Stomach (tissue), 4 donors: ENCODE measurements at regions not wholly inside any gene's neighbourhood (a gene's known extent, or its start where the extent isn't known, plus 50 kb on each side); places are given as distances from the start of the nearest gene placed in this dataset.

Experiments used
- POLR2A ChIP-seq, 4 donors: fragments of 450-650 bp; IDR thresholded peaks; one replicate each; pipeline ENCODE4 v1.6.1; 2016; ENCODE audit warnings: antibody characterized with exemption in 4 of 4, control low read depth in 2 of 4, mild to moderate bottlenecking in 1 of 4, moderate library complexity in 1 of 4
- POLR2AphosphoS5 ChIP-seq, 3 donors: sonication (generic); formaldehyde crosslinking; IDR thresholded peaks; one replicate each; pipeline ENCODE4 v1.6.1; 2016; ENCODE audit warnings: antibody characterized with exemption in 3 of 3
- TF ChIP-seq, protein P1 (sequence below), 7 experiments: fragments of 450-650 bp in 4 of 7; fragments of 200-600 bp in 3 of 7; sonication (generic) in 3 of 7; IDR thresholded peaks; one replicate each; pipeline ENCODE4 v1.5.1; 2016 to 2019; ENCODE audit warnings: antibody characterized with exemption in 7 of 7, control low read depth in 2 of 7, mild to moderate bottlenecking in 1 of 7

DNA sequence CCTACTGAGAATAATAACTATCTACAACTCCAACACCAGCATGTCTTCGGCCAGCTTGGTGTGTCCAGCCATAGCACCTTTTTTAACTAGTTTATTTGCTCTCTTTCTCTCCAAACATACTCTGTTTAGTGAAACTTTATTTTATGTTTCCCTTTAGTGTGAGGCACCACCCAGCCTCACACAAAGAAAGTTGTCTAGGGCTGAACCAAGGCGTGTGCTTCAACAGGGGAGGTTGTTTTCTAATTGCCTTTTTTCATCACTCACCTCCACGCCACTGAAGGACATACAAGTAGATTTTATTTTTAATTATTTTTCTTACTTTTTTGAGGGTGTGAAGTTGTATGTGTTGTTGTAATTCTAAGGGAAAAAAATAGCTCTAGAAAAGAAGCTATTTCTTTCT, 125.6 kb upstream of the MARCKS start:
- TF ChIP-seq, protein P1, sequence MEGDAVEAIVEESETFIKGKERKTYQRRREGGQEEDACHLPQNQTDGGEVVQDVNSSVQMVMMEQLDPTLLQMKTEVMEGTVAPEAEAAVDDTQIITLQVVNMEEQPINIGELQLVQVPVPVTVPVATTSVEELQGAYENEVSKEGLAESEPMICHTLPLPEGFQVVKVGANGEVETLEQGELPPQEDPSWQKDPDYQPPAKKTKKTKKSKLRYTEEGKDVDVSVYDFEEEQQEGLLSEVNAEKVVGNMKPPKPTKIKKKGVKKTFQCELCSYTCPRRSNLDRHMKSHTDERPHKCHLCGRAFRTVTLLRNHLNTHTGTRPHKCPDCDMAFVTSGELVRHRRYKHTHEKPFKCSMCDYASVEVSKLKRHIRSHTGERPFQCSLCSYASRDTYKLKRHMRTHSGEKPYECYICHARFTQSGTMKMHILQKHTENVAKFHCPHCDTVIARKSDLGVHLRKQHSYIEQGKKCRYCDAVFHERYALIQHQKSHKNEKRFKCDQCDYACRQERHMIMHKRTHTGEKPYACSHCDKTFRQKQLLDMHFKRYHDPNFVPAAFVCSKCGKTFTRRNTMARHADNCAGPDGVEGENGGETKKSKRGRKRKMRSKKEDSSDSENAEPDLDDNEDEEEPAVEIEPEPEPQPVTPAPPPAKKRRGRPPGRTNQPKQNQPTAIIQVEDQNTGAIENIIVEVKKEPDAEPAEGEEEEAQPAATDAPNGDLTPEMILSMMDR (IDR thresholded peaks at IDR 0.05) = no peak
- TF ChIP-seq POLR2A (IDR thresholded peaks at IDR 0.05) (no peak), POLR2AphosphoS5 (IDR thresholded peaks at IDR 0.05) (no peak)
